ENCODE measurements at regions not wholly inside any gene's neighbourhood (a gene's known extent, or its start where the extent isn't known, plus 50 kb on each side); places are given as distances from the start of the nearest gene placed in this dataset.
"Not testable (repeated sequence)": the region's sequence is repeated elsewhere in the genome, so short reads cannot be mapped to it uniquely, and the experiment has no call there.

DNA sequence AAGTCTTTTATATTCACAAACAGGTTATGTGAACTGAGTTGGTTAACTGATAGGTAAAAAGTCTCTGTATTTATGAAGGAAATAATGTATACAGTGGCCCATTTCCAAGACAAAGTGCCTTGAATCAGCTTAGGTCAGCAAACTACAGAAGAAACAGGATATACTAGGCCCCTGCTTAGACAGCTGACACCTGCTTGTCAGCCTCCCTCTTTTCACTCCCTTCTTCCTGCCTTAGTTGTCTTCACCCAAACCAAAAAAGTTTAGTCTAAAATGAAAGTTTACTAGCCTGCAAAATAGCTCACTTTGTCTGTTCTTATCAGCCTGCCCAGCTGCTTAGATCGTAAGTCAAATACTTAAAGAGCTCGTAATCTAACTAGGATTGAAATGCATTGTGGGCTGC, 644.6 kb downstream of the ANKRD7 start:
- not testable (repeated sequence) for TF ChIP-seq SMC3 (IDR thresholded peaks at IDR 0.05); FOSB (CRISPR knock-in tag; IDR thresholded peaks at IDR 0.05)
- TF ChIP-seq, protein P1, sequence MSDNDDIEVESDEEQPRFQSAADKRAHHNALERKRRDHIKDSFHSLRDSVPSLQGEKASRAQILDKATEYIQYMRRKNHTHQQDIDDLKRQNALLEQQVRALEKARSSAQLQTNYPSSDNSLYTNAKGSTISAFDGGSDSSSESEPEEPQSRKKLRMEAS (IDR thresholded peaks at IDR 0.05): not testable (repeated sequence)
- TF ChIP-seq, protein P2, sequence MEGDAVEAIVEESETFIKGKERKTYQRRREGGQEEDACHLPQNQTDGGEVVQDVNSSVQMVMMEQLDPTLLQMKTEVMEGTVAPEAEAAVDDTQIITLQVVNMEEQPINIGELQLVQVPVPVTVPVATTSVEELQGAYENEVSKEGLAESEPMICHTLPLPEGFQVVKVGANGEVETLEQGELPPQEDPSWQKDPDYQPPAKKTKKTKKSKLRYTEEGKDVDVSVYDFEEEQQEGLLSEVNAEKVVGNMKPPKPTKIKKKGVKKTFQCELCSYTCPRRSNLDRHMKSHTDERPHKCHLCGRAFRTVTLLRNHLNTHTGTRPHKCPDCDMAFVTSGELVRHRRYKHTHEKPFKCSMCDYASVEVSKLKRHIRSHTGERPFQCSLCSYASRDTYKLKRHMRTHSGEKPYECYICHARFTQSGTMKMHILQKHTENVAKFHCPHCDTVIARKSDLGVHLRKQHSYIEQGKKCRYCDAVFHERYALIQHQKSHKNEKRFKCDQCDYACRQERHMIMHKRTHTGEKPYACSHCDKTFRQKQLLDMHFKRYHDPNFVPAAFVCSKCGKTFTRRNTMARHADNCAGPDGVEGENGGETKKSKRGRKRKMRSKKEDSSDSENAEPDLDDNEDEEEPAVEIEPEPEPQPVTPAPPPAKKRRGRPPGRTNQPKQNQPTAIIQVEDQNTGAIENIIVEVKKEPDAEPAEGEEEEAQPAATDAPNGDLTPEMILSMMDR (IDR thresholded peaks at IDR 0.05): not testable (repeated sequence)
